ENCODE measurements at regions not wholly inside any gene's neighbourhood (a gene's known extent, or its start where the extent isn't known, plus 50 kb on each side); places are given as distances from the start of the nearest gene placed in this dataset.

DNA sequence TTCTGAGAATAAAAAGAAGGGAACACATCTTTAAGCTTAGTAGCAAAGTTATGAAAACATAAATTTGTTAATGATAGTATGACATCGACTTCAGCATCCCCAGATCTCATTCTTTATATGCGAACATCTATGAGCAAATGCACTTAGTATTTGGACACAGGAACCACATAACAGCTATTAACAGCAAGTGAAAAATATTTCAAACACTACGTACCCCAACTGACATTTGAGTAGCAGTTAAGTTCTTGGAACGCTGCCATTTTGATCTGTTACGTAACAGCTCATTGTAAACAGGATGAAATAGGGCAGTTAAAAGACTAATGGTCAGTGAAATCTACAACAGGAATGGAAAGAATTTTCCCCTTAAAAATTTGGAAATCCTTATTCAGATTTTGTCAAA is 428.9 kb downstream of the TNS3 start:
- DNase-seq (ENCODE audit: low spot score in 2 of 2): peak in 1 of 2 donors; percentile 79
- no peak overlapping the region for H3K4me3 ChIP-seq
- no peaks in the 10 kb centered on the region for H3K9me3 ChIP-seq
- peak; percentile 34 to 68 for TF ChIP-seq EP300 (IDR thresholded peaks at IDR 0.05)
- TF ChIP-seq, protein P1, sequence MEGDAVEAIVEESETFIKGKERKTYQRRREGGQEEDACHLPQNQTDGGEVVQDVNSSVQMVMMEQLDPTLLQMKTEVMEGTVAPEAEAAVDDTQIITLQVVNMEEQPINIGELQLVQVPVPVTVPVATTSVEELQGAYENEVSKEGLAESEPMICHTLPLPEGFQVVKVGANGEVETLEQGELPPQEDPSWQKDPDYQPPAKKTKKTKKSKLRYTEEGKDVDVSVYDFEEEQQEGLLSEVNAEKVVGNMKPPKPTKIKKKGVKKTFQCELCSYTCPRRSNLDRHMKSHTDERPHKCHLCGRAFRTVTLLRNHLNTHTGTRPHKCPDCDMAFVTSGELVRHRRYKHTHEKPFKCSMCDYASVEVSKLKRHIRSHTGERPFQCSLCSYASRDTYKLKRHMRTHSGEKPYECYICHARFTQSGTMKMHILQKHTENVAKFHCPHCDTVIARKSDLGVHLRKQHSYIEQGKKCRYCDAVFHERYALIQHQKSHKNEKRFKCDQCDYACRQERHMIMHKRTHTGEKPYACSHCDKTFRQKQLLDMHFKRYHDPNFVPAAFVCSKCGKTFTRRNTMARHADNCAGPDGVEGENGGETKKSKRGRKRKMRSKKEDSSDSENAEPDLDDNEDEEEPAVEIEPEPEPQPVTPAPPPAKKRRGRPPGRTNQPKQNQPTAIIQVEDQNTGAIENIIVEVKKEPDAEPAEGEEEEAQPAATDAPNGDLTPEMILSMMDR (IDR thresholded peaks at IDR 0.05): no peak
- 7 to 15% methylated on average over 5 of the region's 5 CpGs for WGBS, 2 donors
- peaks cover 0 to 37% (median 6%) of the 10 kb centered on the region in 4 donors for H3K4me1 ChIP-seq
- peak overlapping the region in 2 of 4 donors; percentile 4 to 73 for H3K27ac ChIP-seq
- H3K27me3 ChIP-seq: no peaks in the 10 kb centered on the region
- no peaks in the 10 kb centered on the region for H3K36me3 ChIP-seq

DNA sequence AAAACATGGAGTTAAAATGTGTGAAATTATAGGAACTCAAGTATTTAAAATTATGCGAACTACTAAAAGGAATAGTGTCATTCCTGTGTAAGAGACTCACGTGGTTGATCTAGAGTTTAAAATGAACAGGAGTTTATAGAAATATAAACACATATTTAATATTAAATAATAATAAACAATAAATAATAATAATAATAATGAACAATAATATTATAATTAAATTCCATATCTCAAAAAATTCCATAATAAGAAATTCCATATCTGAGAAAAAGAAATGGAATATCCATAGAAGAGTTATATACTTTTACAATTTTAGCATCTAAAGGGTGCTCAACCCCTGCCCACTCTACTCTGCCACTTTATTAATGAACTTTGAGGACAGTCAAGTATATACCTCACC is 429.6 kb downstream of the TNS3 start:
- no peak for DNase-seq (ENCODE audit: low spot score in 2 of 2)
- peak overlapping the region in 2 of 4 donors; percentile 4 to 73 for H3K27ac ChIP-seq
- no peak overlapping the region for H3K4me3 ChIP-seq
- peaks cover 0 to 37% (median 6%) of the 10 kb centered on the region in 4 donors for H3K4me1 ChIP-seq
- H3K9me3 ChIP-seq: no peaks in the 10 kb centered on the region
- no peak for TF ChIP-seq POLR2A (IDR thresholded peaks at IDR 0.05)
- no peak for TF ChIP-seq EP300 (IDR thresholded peaks at IDR 0.05)
- TF ChIP-seq, protein P1 (IDR thresholded peaks at IDR 0.05): no peak
- no peaks in the 10 kb centered on the region for H3K36me3 ChIP-seq
- H3K27me3 ChIP-seq: no peaks in the 10 kb centered on the region
- WGBS, 2 donors: 95 to 97% methylated on average over 2 of the region's 2 CpGs

DNA sequence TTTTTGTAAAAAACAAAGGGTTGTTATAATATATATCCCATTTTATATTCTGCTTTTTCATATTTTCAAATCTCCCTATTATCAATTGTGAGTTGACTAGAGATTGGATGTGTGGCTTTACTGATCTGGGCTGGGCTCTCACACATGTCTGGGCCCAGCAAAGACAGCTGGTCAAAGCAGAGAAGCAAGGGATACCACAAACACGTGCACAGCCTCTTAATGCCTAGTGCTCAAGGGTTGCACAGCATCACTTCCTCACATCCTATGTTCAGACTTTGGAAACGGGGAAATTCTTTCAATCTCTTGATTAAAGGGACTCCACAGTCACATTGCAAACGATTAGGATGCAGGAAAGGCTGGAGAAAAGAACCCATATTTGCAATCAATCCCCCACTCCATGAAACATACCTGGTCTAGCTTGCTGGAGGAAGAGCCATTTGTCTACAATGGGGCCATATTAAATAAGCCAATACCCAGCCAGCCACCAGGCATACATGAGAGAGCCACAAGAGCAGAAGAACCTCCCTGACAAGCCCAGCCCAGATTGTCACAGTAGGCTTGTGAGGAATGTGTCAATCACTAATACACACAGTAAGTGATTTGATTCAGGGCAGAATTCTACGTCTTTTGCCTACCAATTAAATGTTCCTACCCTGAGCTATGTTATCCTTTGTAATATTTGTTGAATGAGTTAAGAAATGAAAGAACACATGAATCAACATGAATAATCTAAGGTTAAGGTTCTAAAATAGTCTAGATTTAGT is 431.2 kb downstream of the TNS3 start:
- 43 to 59% methylated on average over 4 of the region's 4 CpGs for WGBS, 2 donors
- Histone ChIP-seq H3K27me3 (no peaks in the 10 kb centered on the region), H3K4me3 (no peak overlapping the region), H3K27ac (no peak overlapping the region), H3K9me3 (no peaks in the 10 kb centered on the region), H3K36me3 (no peaks in the 10 kb centered on the region), H3K4me1 (peaks cover 0 to 37% (median 6%) of the 10 kb centered on the region in 4 donors)
- TF ChIP-seq, protein P1 (IDR thresholded peaks at IDR 0.05): no peak
- TF ChIP-seq EP300 (IDR thresholded peaks at IDR 0.05): no peak
- no peak for TF ChIP-seq POLR2A (IDR thresholded peaks at IDR 0.05)
- no peak for DNase-seq (ENCODE audit: low spot score in 2 of 2)

DNA sequence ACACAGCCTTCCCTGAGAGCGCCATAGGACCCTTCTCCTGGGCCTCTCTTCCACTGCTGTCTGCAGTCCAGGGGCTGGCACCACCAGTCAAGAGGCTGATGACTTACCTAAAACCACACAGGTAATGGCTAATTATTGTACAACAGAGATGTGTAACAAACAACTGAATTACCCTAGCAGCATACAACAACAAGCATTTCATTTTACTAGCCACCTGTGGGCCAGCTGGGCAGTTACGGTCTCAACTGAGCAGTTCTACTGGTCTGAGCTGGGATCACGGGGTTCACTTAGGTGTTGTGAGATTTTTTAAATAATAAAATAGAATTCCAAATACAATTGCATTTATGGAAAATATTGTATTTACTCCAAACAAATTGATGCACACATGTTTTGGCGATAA is 431.9 kb downstream of the TNS3 start:
- no peak for DNase-seq (ENCODE audit: low spot score in 2 of 2)
- no peak for TF ChIP-seq POLR2A (IDR thresholded peaks at IDR 0.05)
- TF ChIP-seq EP300 (IDR thresholded peaks at IDR 0.05): no peak
- TF ChIP-seq, protein P1 (IDR thresholded peaks at IDR 0.05): no peak
- H3K4me1 ChIP-seq: peaks cover 0 to 36% (median 6%) of the 10 kb centered on the region in 4 donors

DNA sequence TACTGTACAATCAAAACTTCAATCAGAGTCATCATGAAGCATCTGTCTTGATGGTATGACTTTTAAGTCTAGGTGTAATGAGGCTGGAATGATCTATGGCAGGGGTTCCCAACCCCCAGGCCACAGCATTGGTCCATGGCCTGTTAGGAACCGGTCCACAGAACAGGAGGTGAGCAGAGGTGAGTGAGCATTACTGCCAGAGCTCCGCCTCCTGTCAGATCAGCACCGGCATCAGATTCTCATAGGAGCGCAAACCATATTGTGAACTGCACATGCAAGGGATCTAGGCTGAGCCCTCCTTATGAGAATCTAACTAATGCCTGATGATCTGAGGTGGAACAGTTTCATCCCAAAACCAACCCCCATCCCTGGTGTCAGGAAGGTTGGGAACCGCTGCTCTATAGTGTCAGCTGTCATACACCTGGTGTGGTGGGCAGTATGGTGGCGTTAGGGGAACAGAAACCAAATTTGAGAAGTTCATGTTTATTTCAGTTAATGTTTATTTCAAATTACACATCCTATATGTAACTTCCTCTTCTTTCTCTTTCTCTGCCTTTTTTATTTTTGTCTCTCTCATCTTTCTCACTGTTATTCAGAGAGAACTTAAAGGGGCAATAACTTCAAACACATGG is 432.6 kb downstream of the TNS3 start:
- Histone ChIP-seq H3K36me3 (no peaks in the 10 kb centered on the region), H3K9me3 (no peaks in the 10 kb centered on the region), H3K27me3 (no peaks in the 10 kb centered on the region), H3K4me3 (no peak overlapping the region), H3K27ac (peak overlapping the region in 1 of 4 donors; percentile 39), H3K4me1 (peaks cover 0 to 30% (median 6%) of the 10 kb centered on the region in 4 donors)
- WGBS, 2 donors: 89 to 92% methylated on average over 6 of the region's 6 CpGs
- TF ChIP-seq, protein P1 (IDR thresholded peaks at IDR 0.05): no peak
- TF ChIP-seq POLR2A (IDR thresholded peaks at IDR 0.05) (no peak), EP300 (IDR thresholded peaks at IDR 0.05) (no peak)
- no peak for DNase-seq (ENCODE audit: low spot score in 2 of 2)

More for the DNA sequence above, 431.9 kb downstream of the TNS3 start:
- H3K36me3 ChIP-seq: no peaks in the 10 kb centered on the region
- no peak overlapping the region for H3K27ac ChIP-seq
- H3K27me3 ChIP-seq: no peaks in the 10 kb centered on the region
- no peak overlapping the region for H3K4me3 ChIP-seq
- 98 to 99% methylated on average over 4 of the region's 4 CpGs for WGBS, 2 donors
- no peaks in the 10 kb centered on the region for H3K9me3 ChIP-seq
